Upper lobe of left lung (tissue), 6 donors: ENCODE measurements at regions not wholly inside any gene's neighbourhood (a gene's known extent, or its start where the extent isn't known, plus 50 kb on each side); places are given as distances from the start of the nearest gene placed in this dataset.

Experiments
- ATAC-seq, 2 donors: fragments of 200-7000 bp; cut with Tn5 transposase; one replicate each; pipeline ENCODE4 v1.9.1; 2022; ENCODE audit warnings: mild to moderate bottlenecking in 2 of 2, moderate library complexity in 2 of 2; ENCODE audit not compliant: low FRiP score in 2 of 2
- DNase-seq, 2 donors: peaks; one replicate each; pipeline ENCODE4 v3.0.0-alpha.2; 2019 to 2020
- H3K27ac ChIP-seq, 4 donors: fragments of 200-600 bp; sonication (generic); one replicate each; pipeline ENCODE4 v1.5.1; 2016 to 2019
- H3K27me3 ChIP-seq, 4 donors: fragments of 200-600 bp; sonication (generic); one replicate each; pipeline ENCODE4 v1.5.1; 2017 to 2019
- H3K36me3 ChIP-seq, 4 donors: fragments of 200-600 bp; sonication (generic); one replicate each; pipeline ENCODE4 v1.5.1; 2016 to 2019
- H3K4me1 ChIP-seq, 4 donors: fragments of 200-600 bp; sonication (generic); one replicate each; pipeline ENCODE4 v1.5.1; 2018 to 2019
- H3K4me3 ChIP-seq, 4 donors: fragments of 200-600 bp; sonication (generic); one replicate each; pipeline ENCODE4 v1.5.1; 2017 to 2019; ENCODE audit warnings: mild to moderate bottlenecking in 2 of 4, moderate library complexity in 1 of 4
- H3K9me3 ChIP-seq, 4 donors: fragments of 200-600 bp; sonication (generic); one replicate each; pipeline ENCODE4 v1.5.1; 2018 to 2019
- CTCF ChIP-seq, 6 experiments: fragments of 450-650 bp in 4 of 6; fragments of 200-600 bp in 2 of 6; sonication (generic) in 2 of 6; IDR thresholded peaks; one replicate each; pipeline ENCODE4 v1.5.1; 2016 to 2019; ENCODE audit warnings: antibody characterized with exemption in 6 of 6
- EP300 ChIP-seq, 4 donors: sonication (generic); formaldehyde crosslinking; IDR thresholded peaks; one replicate each; pipeline ENCODE4 v1.5.1; 2017; ENCODE audit warnings: antibody characterized with exemption in 4 of 4, control low read depth in 2 of 4
- POLR2A ChIP-seq, 4 donors: fragments of 450-650 bp; IDR thresholded peaks; one replicate each; pipeline ENCODE4 v1.5.1; 2016 to 2017; ENCODE audit warnings: antibody characterized with exemption in 4 of 4, mild to moderate bottlenecking in 2 of 4
- POLR2AphosphoS5 ChIP-seq, 2 donors: sonication (generic); formaldehyde crosslinking; IDR thresholded peaks; one replicate each; pipeline ENCODE4 v1.5.1; 2017; ENCODE audit warnings: antibody characterized with exemption in 2 of 2
- WGBS, 2 donors: methylation state at CpG; one replicate each; pipeline ENCODE4 v1.1.5; 2017 to 2018; 5-methylcytosine and 5-hydroxymethylcytosine counted together
- donor health status: DM: no; HTN: no; CAD: no; lungs with moderate emphysema.
- donor health status: DM: no; HTN: yes; CAD: no; lungs with severe emphysema.

- Histone ChIP-seq H3K4me1 (no peaks in the 10 kb centered on the region), H3K36me3 (no peaks in the 10 kb centered on the region), H3K4me3 (no peak overlapping the region), H3K9me3 (no peaks in the 10 kb centered on the region), H3K27me3 (no peaks in the 10 kb centered on the region), H3K27ac (no peak overlapping the region)
- DNase-seq (no peak), ATAC-seq (no peak)
- WGBS, 2 donors = 81 to 92% methylated on average over 2 of the region's 2 CpGs
- TF ChIP-seq POLR2AphosphoS5 (IDR thresholded peaks at IDR 0.05) (no peak), EP300 (IDR thresholded peaks at IDR 0.05) (no peak), POLR2A (IDR thresholded peaks at IDR 0.05) (no peak), CTCF (IDR thresholded peaks at IDR 0.05) (no peak)
Observed at GRCh38 chr4:96136056-96136455, 296.2 kb downstream of the PDHA2 start.

GRCh38 chr4:96139251-96139929 is 299.5 kb downstream of the PDHA2 start:
- H3K27ac ChIP-seq = no peak overlapping the region
- no peak for TF ChIP-seq EP300 (IDR thresholded peaks at IDR 0.05)
- H3K4me3 ChIP-seq = no peak overlapping the region
- H3K27me3 ChIP-seq = no peaks in the 10 kb centered on the region
- no peaks in the 10 kb centered on the region for H3K9me3 ChIP-seq
- H3K36me3 ChIP-seq = no peaks in the 10 kb centered on the region
- ATAC-seq (no peak), DNase-seq (peak in 1 of 2 donors; percentile 70)
- no peaks in the 10 kb centered on the region for H3K4me1 ChIP-seq
- 96% methylated on average over 14 of the region's 14 CpGs for WGBS, 2 donors

GRCh38 chr4:96145601-96146000 is 305.7 kb downstream of the PDHA2 start:
- no peaks in the 10 kb centered on the region for H3K4me1 ChIP-seq
- H3K27ac ChIP-seq = no peak overlapping the region
- TF ChIP-seq EP300 (IDR thresholded peaks at IDR 0.05) (no peak), CTCF (IDR thresholded peaks at IDR 0.05) (no peak), POLR2A (IDR thresholded peaks at IDR 0.05) (no peak), POLR2AphosphoS5 (IDR thresholded peaks at IDR 0.05) (no peak)
- H3K36me3 ChIP-seq = no peaks in the 10 kb centered on the region
- H3K27me3 ChIP-seq = no peaks in the 10 kb centered on the region
- DNase-seq = no peak
- 29 to 56% methylated on average over 1 of the region's 1 CpG for WGBS, 2 donors
- H3K4me3 ChIP-seq = no peak overlapping the region
- no peak for ATAC-seq
- no peaks in the 10 kb centered on the region for H3K9me3 ChIP-seq

- ATAC-seq (no peak), DNase-seq (no peak)
- Histone ChIP-seq H3K4me1 (no peaks in the 10 kb centered on the region), H3K27ac (no peak overlapping the region), H3K4me3 (no peak overlapping the region), H3K9me3 (no peaks in the 10 kb centered on the region), H3K36me3 (no peaks in the 10 kb centered on the region), H3K27me3 (no peaks in the 10 kb centered on the region)
- TF ChIP-seq EP300 (IDR thresholded peaks at IDR 0.05) (no peak), CTCF (IDR thresholded peaks at IDR 0.05) (no peak)
Observed at GRCh38 chr4:96146686-96147085, 306.8 kb downstream of the PDHA2 start.

GRCh38 chr4:96149894-96150293 is 310.0 kb downstream of the PDHA2 start:
- no peaks in the 10 kb centered on the region for H3K36me3 ChIP-seq

More at GRCh38 chr4:96149894-96150293, 310.0 kb downstream of the PDHA2 start:
- Histone ChIP-seq H3K4me3 (no peak overlapping the region), H3K9me3 (no peaks in the 10 kb centered on the region), H3K4me1 (no peaks in the 10 kb centered on the region), H3K27ac (no peak overlapping the region), H3K27me3 (no peaks in the 10 kb centered on the region)
- DNase-seq (no peak), ATAC-seq (no peak)
- TF ChIP-seq POLR2AphosphoS5 (IDR thresholded peaks at IDR 0.05) (no peak), EP300 (IDR thresholded peaks at IDR 0.05) (no peak), POLR2A (IDR thresholded peaks at IDR 0.05) (no peak), CTCF (IDR thresholded peaks at IDR 0.05) (no peak)
- WGBS, 2 donors = 84 to 86% methylated on average over 6 of the region's 6 CpGs
